Fibroblast of lung (primary cell): ENCODE measurements at regions not wholly inside any gene's neighbourhood (a gene's known extent, or its start where the extent isn't known, plus 50 kb on each side); places are given as distances from the start of the nearest gene placed in this dataset.

Experiments
- CTCF ChIP-seq, 2 donors: IDR thresholded peaks in 1 of 2; conservative IDR thresholded peaks in 1 of 2; 1 replicate in 1 of 2; 2 replicates in 1 of 2; pipeline ENCODE4 v1.5.1; 2011 to 2012; ENCODE audit warnings: low read length in 2 of 2, control low read depth in 1 of 2, inconsistent platforms in 1 of 2, low read depth in 1 of 2, mild to moderate bottlenecking in 1 of 2
- EZH2 ChIP-seq: IDR thresholded peaks from 2 replicates; pipeline ENCODE4 v1.5.1; 2012; ENCODE audit warnings: low read length, control low read depth, mild to moderate bottlenecking; ENCODE audit errors: missing control alignments

DNA sequence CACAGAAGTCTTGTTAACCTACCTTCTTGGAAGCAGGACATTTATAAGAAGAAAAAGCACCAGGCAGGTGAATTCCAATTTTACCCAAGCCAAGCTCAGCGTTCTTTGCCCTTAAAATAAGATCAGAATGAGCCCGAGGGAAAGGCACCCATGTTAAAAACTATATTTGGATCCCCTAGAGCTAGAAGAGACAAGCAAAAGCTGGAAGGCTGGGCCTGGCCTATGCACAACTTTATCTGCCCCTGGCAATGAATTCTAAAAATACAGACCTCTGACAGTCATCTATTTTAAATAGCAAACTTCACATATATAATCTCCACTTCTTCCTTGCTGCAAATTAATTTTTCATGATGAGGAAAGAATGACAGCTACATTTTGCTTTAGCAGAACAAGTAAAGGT, 180.9 kb downstream of the FGFR2 start:
- no peak for TF ChIP-seq CTCF (conservative IDR thresholded peaks at IDR 0.05 in 1 of 2, IDR thresholded peaks at IDR 0.05 in 1 of 2; ENCODE audit: low read depth in 1 of 2, low read length in 2 of 2)
- TF ChIP-seq EZH2: no peak
